Adrenal gland (tissue), 5 donors: ENCODE measurements at regions not wholly inside any gene's neighbourhood (a gene's known extent, or its start where the extent isn't known, plus 50 kb on each side); places are given as distances from the start of the nearest gene placed in this dataset.

Experiments used
- CTCF ChIP-seq, 6 experiments: fragments of 450-650 bp in 4 of 6; fragments of 200-600 bp in 2 of 6; sonication (generic) in 1 of 6; IDR thresholded peaks; 1 replicate in 5 of 6; 2 replicates in 1 of 6; pipeline versions ENCODE4 v1.5.1 to v1.8.0; 2016 to 2021; ENCODE audit warnings: antibody characterized with exemption in 6 of 6, mild to moderate bottlenecking in 2 of 6, moderate library complexity in 1 of 6
- POLR2A ChIP-seq, 2 donors: fragments of 450-650 bp; IDR thresholded peaks; one replicate each; pipeline ENCODE4 v1.6.1; 2017; ENCODE audit warnings: antibody characterized with exemption in 2 of 2, mild to moderate bottlenecking in 2 of 2, moderate library complexity in 1 of 2
- donor health status: DM: no; HTN: no; CAD: no.

- TF ChIP-seq POLR2A (IDR thresholded peaks at IDR 0.05) (no peak), CTCF (IDR thresholded peaks at IDR 0.05) (no peak)
Observed at GRCh38 chr5:93120051-93120450, 461.0 kb downstream of the NR2F1-AS1 start.
